Stomach (tissue), 4 donors: ENCODE measurements at regions not wholly inside any gene's neighbourhood (a gene's known extent, or its start where the extent isn't known, plus 50 kb on each side); places are given as distances from the start of the nearest gene placed in this dataset.

Experiments used
- POLR2AphosphoS5 ChIP-seq, 3 donors: sonication (generic); formaldehyde crosslinking; IDR thresholded peaks; one replicate each; pipeline ENCODE4 v1.6.1; 2016; ENCODE audit warnings: antibody characterized with exemption in 3 of 3
- TF ChIP-seq, protein P1 (sequence below), 7 experiments: fragments of 450-650 bp in 4 of 7; fragments of 200-600 bp in 3 of 7; sonication (generic) in 3 of 7; IDR thresholded peaks; one replicate each; pipeline ENCODE4 v1.5.1; 2016 to 2019; ENCODE audit warnings: antibody characterized with exemption in 7 of 7, control low read depth in 2 of 7, mild to moderate bottlenecking in 1 of 7

DNA sequence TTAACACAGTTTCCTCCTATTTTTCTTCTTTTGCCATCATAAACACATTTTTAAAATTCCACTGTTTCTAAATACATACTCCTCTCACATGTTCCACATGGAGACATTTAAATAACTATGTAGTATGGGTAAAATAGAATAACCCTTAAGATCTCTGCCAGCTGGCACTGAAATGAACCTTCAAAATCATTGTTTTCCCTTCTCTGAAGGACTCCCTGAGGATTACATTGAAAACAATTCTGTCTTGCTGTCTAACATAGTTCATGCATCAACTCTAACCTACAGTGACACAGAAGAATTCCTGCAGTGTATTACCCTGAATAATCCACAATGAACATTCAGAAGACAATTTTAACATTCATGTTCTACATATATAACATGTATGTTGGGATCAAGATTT lies 1361.8 kb upstream of the CITED2 start:
- TF ChIP-seq, protein P1, sequence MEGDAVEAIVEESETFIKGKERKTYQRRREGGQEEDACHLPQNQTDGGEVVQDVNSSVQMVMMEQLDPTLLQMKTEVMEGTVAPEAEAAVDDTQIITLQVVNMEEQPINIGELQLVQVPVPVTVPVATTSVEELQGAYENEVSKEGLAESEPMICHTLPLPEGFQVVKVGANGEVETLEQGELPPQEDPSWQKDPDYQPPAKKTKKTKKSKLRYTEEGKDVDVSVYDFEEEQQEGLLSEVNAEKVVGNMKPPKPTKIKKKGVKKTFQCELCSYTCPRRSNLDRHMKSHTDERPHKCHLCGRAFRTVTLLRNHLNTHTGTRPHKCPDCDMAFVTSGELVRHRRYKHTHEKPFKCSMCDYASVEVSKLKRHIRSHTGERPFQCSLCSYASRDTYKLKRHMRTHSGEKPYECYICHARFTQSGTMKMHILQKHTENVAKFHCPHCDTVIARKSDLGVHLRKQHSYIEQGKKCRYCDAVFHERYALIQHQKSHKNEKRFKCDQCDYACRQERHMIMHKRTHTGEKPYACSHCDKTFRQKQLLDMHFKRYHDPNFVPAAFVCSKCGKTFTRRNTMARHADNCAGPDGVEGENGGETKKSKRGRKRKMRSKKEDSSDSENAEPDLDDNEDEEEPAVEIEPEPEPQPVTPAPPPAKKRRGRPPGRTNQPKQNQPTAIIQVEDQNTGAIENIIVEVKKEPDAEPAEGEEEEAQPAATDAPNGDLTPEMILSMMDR (IDR thresholded peaks at IDR 0.05) = no peak
- TF ChIP-seq POLR2AphosphoS5 (IDR thresholded peaks at IDR 0.05) = no peak
